Gastroesophageal sphincter (tissue), 3 donors: ENCODE measurements at regions not wholly inside any gene's neighbourhood (a gene's known extent, or its start where the extent isn't known, plus 50 kb on each side); places are given as distances from the start of the nearest gene placed in this dataset.

Source experiments
- CTCF ChIP-seq, 4 experiments: fragments of 200-600 bp in 2 of 4; fragments of 450-650 bp in 2 of 4; sonication (generic) in 1 of 4; IDR thresholded peaks; one replicate each; pipeline ENCODE4 v1.5.1; 2017 to 2019; ENCODE audit warnings: antibody characterized with exemption in 4 of 4, mild to moderate bottlenecking in 2 of 4, moderate library complexity in 2 of 4
- EP300 ChIP-seq: sonication (generic); formaldehyde crosslinking; IDR thresholded peaks from one replicate; pipeline ENCODE4 v1.6.1; 2017; ENCODE audit warnings: antibody characterized with exemption, mild to moderate bottlenecking
- POLR2A ChIP-seq, 2 donors: fragments of 450-650 bp; IDR thresholded peaks; one replicate each; pipeline ENCODE4 v1.6.1; 2017; ENCODE audit warnings: antibody characterized with exemption in 2 of 2, mild to moderate bottlenecking in 2 of 2, moderate library complexity in 1 of 2
- POLR2AphosphoS5 ChIP-seq: sonication (generic); formaldehyde crosslinking; IDR thresholded peaks from one replicate; pipeline ENCODE4 v1.6.1; 2017; ENCODE audit warnings: antibody characterized with exemption

- peak in 1 of 4 experiments; percentile 15 for TF ChIP-seq CTCF (IDR thresholded peaks at IDR 0.05)
- TF ChIP-seq EP300, result no peak
- TF ChIP-seq POLR2A (IDR thresholded peaks at IDR 0.05), result no peak
- TF ChIP-seq POLR2AphosphoS5, result no peak
Measured at GRCh38 chr1:221272940-221273339, 393.7 kb downstream of the HLX start.
